Fibroblast of the aortic adventitia (primary cell): ENCODE measurements at regions not wholly inside any gene's neighbourhood (a gene's known extent, or its start where the extent isn't known, plus 50 kb on each side); places are given as distances from the start of the nearest gene placed in this dataset.
"Not testable (repeated sequence)": the region's sequence is repeated elsewhere in the genome, so short reads cannot be mapped to it uniquely, and the experiment has no call there.

Experiments used
- DNase-seq: peaks from one replicate; pipeline ENCODE4 v3.0.0-alpha.2; 2010; ENCODE audit warnings: low read depth
- H3K4me3 ChIP-seq: 2 replicates; pipeline ENCODE4 v1.5.1; 2011; ENCODE audit warnings: low read depth, mild to moderate bottlenecking, control low read depth, low read length, moderate library complexity
- CTCF ChIP-seq: IDR thresholded peaks from 2 replicates; pipeline ENCODE4 v1.5.1; 2011; ENCODE audit warnings: mild to moderate bottlenecking, low read length, control low read depth, inconsistent platforms; ENCODE audit not compliant: insufficient read depth

- H3K4me3 ChIP-seq: no peak overlapping the region
- no peak for DNase-seq
- no peak for TF ChIP-seq CTCF
Observed at GRCh38 chrX:6946168-6946567, 201.3 kb upstream of the STS start.

- DNase-seq: peak; percentile 3
- no peak overlapping the region for H3K4me3 ChIP-seq
- no peak for TF ChIP-seq CTCF
Observed at GRCh38 chrX:6941041-6941440, 206.5 kb upstream of the STS start.

- not testable (repeated sequence) for H3K4me3 ChIP-seq, DNase-seq
Observed at GRCh38 chrX:6932942-6933341, 214.6 kb upstream of the STS start.

- no peak for DNase-seq
- H3K4me3 ChIP-seq: no peak overlapping the region
- no peak for TF ChIP-seq CTCF
Observed at GRCh38 chrX:6930307-6930849, 217.1 kb upstream of the STS start.

GRCh38 chrX:6924443-6925077 is 223.0 kb upstream of the STS start:
- H3K4me3 ChIP-seq: no peak overlapping the region
- no peak for TF ChIP-seq CTCF
- DNase-seq: no peak

GRCh38 chrX:6917666-6918065 is 229.8 kb upstream of the STS start:
- DNase-seq: no peak
- no peak for TF ChIP-seq CTCF

GRCh38 chrX:6910218-6910617 is 237.3 kb upstream of the STS start:
- DNase-seq: no peak
- no peak for TF ChIP-seq CTCF
- H3K4me3 ChIP-seq: no peak overlapping the region

More at GRCh38 chrX:6917666-6918065, 229.8 kb upstream of the STS start:
- H3K4me3 ChIP-seq: no peak overlapping the region
